SW 1271 (cell line): ENCODE measurements at regions not wholly inside any gene's neighbourhood (a gene's known extent, or its start where the extent isn't known, plus 50 kb on each side); places are given as distances from the start of the nearest gene placed in this dataset.
"Not testable (repeated sequence)": the region's sequence is repeated elsewhere in the genome, so short reads cannot be mapped to it uniquely, and the experiment has no call there.

Source experiments
- DNase-seq, 2 experiments: peaks; one replicate each; lab custom pipeline; 2025; lab: John Stamatoyannopoulos, UW

DNA sequence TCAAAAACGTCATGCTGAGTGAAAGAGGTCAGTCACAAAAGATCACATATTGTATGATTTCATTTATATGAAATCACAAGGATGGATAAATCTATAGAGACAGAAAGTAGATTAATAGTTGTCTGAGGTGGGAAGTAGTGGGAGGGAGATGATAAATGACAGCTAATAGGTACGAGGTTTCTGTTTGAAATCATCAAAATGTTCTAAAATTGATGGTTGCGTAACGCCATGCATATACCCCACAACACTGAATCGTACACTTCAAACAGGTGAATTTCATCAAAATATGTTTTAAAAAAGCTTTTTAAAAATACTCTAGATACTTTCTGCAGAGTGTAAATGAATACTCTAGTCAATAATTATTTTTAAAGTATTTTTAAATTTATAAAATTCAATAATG, 303.0 kb upstream of the STAC start:
- DNase-seq = no peak

DNA sequence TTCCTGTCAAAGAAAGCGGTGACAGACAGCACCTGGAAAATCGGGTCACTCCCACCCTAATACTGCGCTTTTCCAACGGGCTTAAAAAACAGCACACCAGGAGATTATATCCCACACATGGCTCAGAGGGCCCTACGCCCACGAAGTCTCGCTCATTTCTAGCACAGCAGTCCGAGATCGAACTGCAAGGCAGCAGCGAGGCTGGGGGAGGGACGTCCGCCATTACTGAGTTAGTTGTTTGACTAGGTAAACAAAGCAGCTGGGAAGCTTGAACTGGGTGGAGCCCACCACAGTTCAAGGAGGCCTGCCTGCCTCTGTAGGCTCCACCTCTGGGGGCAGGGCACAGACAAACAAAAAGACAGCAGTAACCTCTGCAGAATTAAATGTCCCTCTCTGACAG, 297.3 kb upstream of the STAC start:
- not testable (repeated sequence) for DNase-seq

DNA sequence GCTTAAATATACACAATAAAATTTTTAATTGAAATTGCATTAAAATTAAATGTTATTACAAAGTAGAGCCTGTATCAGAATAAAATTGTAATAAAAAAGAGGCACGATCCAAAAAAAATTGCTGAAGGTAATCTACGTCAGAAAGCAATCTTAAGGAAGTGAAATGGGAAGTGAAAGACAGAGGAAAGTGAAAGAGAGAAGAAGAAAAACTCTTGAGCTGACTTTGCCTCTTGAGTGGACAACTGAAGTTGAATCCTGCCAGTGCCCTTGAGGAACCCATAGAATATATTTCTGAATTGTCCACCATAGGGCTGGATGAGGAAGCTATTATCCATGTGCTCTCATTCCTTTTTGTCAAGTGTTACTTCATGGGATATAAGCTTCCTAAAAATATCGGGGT, 285.1 kb upstream of the STAC start:
- no peak for DNase-seq

DNA sequence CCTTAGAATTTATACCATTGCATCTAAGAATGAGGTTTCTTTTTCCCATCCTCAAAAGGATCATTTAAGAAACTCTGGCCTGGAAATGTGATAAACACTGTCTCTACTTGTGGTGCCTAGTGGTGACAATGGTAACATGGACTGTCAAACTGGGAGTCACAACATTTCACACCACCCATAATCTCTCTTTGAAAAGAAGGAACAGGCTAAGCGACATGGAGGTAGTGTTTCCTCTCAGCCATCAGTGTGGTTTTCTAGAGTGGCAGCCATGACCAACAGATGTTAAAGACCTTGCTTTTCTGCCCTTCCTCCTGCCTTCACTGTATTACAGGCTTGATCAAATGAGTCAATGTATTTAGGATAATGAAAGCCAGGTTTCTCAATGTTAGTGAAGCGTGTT, 283.1 kb upstream of the STAC start:
- no peak for DNase-seq

DNA sequence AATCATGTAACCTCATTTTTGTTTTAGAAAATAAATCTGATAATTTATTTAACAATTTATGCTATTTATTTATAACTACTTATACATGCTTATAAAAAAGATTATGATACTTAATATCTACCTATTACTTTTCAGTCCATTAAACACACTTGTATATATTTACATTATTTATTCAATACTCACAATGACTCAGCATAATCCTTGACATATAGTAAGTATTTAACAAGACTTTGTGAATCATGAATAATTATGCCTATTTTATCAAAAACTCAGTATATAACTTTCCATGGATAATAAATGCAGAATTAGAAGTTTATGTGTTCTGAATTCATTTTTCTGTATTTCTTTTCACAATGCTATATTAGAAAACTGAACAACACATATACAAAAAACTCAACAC, 266.0 kb upstream of the STAC start:
- no peak for DNase-seq

DNA sequence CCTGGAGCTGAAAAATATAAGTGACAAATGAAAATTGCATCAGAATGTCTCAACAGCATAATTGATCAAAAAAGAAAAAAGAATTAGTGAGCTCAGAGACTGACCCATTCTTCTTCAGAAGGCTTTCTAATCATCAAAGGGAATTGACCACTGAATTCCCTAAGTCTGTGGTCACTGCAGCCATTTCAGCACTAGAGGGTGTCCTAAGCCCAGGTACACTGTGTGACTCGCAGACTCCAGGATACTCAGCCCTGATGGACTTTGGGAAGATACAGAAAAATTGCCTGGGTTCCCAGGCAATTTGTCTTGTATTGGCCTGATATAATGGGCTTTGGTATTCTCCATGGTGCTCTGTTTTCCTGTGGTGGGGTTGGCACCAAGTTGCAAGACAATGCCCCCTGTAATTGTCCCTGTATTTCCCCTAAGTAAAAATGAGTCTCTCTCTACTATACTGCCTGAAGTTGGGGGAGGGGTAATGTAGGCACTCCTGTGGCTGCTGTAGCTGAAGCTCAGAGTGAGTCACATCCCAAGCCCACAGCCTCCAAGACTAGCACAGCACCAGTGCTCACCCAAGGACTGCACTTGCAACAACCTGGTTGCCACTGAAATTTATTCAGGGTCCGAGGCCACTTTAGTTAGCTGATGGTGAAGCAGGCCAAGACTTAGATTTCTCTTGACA, 256.0 kb upstream of the STAC start:
- peak in 1 of 2 experiments; percentile 69 for DNase-seq

DNA sequence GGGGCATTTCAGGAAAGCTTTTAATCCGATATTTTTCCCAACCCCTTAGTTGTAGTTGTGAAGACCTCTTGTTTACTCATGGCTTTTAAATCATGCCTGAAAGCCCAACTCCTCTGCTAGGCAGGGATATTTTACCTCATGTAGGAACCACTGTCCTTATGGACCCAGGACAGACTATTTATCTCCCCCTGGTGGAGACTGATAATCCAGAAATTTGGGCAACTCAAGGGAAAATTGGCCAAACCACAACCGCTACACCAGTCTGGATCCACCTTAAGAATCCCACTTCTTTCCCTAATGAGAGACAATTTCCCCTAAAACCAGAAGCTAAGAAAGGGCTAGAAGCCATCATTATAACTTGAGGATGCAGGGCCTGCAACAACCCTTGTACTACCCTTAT, 248.1 kb upstream of the STAC start:
- no peak for DNase-seq

DNA sequence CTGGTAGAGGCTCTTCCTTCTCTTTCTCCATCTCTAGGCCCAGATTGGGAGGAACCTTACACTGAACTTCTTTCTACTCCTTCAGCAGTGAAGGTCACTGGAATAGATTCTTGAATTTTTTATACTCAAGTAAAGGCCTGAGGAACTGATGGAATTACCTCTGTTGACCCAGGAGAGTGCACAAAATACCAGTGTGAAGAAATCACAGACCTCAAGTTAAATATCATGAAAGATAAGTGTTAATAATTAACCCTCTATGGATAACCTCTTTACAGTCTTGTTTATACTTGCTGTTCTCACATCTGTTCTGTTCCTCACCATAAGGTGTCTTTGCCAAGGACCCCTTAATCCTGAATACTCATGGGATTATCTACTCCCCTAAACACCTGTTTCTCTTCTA, 244.4 kb upstream of the STAC start:
- no peak for DNase-seq

DNA sequence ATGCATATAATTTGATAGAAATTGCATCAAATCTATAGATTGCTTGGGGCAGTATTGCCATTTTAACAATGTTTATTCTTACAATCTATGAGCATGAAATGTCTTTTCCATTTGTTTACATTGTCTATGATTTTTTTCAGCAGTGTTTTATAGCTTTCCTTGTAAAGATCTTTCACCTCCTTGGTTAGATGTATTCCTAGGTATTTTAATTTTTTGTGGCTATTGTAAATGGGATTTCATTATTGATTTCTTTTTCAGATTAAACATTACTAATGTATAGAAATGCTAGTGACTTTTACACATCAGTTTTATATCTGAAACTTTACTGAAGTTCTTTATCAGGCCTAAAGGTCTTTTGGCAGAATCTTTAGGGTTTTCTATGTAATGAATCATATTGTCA, 237.6 kb upstream of the STAC start:
- no peak for DNase-seq

DNA sequence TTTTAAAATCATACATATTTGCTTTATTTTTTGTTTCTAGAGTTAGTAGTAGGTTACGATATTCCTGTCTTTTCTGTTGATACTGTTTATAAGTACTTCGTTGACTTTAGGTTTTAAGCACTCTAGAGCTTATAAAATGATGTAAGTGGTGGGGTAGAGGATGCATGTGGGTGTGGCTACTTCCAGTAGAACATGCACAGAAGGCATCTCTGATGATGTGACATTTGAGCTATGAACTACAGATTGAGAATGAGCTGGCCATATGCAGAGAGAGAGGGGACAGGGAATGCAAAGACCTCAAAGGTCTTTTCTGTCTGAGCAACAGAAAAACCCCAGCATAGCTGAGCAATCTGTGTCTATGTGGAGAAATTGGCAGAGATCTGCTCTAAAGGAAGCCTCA, 233.9 kb upstream of the STAC start:
- no peak for DNase-seq

DNA sequence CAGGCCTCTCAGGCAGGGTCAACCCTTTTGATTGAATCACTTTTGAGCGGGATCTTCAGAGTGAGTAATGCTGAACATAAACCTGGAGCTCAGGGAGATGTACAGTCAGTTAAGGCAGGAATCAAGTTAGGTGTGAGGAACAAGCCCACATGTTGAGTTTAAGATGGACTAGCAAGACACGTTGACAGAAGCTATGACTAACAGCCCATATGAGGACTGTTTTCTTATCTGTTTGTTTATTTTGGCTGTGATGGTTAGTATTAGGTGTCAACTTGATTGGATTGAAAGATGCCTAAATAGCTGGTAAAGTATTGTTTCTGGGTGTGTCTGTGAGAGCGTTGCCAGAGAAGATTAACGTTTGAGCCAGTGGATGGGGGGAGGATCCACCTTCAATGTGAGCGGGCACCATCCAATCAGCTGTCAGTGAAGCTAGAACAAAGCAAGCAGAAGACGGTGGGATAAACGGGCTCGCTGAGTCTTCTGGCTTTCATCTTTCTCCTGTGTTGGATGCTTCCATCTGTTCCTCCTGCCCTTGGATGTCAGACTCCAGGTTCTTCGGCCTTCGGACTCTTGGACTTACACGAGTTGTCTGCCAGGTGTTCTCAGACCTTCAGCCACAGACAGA, 232.3 kb upstream of the STAC start:
- DNase-seq = no peak

DNA sequence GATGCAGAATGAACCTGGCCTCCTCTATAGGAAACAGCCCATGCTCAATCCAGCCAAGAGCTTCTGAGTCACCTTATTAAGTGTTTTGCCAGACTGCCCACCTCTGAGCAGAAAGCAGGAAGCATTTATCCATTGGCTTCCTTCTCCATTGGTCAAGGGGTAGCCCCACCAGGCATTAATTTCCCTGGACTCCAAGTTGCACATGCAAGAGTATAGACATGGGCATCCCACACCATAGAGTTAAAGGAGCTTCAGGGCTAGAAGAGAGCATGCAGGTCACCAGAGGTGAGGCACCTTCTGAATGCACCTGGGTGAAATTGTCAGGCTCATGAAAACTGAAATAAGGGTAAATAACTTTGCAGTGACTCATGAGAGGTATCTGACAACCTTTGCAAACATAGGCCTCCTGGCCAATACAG, 230.8 kb upstream of the STAC start:
- DNase-seq = no peak

DNA sequence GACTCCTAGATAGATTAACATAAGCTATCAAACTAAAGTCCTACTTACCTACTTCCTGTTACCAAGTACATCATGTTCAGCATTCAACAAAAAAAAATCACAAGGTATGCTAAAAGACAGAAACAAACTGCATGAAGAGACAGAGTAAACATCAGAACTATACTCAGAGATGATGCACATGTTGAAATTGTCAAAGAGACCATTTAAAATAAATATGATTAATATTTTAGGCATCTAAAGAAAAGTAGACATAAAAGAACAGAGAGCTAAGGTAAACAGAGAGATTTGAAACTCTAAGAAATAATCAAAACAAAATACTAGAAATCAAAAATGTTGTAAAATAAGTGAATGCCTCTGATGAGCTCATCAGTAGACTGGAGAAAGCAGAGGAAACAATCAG, 224.8 kb upstream of the STAC start:
- DNase-seq = no peak

DNA sequence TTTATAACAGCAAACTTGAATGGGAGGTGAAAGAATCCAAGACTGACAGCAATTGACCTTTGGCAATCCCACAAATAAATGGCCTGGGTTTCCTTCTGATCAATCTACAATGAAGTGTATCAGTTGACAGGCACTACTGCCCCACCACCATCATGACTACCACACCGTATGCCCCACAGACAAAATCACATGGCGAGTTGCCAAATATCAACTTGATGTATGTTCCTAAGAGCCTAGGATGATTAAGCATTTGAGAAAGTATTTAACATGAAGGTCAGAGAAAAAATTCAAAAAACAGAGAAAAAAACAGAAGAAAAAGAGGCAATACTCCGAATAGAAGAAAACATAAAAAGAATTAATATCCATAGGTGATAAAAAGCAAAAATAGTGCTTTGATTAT, 215.9 kb upstream of the STAC start:
- DNase-seq = no peak

DNA sequence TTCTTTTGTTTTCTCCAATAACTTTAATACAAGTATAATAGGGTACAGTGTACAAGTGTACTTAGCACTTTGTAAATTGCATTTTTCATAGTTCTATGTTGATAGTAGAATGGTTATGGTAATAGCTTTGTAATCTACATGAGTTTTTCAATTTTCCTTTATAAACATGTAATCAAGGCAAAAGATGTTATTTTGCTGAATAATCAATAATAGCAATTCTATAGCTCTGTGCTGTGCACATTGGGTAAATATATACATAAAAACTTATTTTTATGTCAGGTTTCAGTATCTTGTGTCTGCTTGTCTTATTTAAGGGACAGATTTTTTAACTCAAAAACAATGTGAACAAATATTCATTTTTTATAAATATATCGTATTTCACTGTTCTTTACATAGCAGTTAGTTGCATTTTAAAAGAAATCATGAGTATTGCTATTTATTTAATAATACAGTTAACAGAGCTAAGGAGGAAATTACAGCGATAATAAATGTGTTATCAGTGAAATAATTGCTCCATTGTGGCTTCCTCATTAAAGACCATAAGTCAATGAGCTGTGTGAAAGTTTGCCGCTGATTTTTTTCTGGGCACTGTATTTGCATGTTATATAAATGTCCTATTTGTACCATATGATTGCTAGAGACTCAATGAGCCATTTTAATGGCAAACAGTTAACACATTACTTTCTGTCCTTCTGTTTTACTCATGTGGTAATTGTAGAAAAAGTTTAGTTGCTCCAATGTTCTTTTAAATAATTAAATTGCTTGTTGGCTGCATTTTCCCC, 214.6 kb upstream of the STAC start:
- DNase-seq = no peak

DNA sequence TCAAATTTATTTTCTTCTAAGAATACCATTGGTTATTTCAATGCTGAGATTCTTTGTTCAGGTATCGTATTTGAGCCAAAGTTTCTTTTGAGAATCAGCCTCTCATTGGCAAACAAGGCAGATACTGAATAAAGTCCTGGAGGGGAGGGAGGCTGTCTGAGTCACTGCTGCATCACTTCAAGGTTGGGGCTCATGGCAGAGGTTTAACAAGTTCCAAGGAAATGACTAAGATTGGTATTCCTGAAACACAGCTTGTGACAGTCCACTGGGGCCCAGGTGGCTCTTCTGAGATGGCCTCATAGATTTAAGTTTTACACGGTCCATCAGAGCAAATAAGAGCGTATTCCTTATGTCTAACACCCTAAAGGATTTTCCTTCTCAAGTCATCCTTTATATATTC, 213.8 kb upstream of the STAC start:
- DNase-seq = peak; percentile 60 to 89

DNA sequence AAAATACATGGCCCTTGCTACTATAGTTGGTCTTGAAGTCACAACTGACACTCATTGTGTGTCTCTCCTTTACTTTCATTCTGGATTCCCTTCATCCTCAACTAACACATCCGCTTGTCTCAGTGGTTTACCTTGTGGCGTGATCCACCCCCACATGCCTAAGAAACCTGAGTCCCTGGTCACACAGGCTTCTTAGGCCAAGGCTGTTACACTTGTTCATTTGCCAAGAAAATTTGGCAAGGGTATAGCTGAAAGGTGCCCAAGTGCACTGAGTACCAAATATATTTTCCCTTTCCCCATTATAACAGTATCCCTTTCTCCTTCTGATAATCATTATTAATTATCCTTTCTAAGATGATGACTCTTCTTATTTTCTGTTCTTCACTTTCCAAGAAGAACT, 207.6 kb upstream of the STAC start:
- no peak for DNase-seq

DNA sequence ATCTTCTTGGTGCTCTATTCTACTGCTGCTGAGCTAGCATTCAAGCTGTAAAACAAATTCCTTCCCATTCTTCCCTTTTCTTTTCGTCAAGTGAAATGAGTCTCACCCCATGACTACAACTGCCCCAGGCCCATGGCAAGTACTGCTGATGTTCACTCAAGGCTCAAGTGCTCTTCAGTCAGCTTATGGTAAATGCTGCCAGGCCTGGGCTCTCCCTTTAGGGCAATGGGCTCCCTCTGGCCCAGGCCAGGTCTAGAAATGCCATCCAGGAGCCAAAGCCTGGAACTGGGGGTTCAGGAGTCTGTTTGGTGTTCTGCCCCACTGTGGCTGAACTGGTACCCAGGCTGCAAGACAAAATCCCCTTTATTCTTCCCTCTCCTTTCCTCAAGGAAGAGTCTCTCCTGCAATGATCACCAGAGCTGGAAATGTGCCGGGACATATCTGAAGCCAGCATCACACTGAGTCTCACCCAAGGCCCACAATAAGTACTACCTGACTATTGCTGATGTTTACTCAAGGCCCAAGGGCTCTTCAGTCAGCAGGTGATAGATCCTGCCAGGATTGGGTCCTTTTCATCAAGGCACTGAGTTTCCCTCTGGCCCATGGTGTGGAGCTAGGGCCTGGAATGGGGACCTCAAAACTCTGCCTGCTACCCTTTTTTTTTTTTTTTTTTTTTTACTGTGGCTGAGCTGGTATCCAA, 205.0 kb upstream of the STAC start:
- no peak for DNase-seq

DNA sequence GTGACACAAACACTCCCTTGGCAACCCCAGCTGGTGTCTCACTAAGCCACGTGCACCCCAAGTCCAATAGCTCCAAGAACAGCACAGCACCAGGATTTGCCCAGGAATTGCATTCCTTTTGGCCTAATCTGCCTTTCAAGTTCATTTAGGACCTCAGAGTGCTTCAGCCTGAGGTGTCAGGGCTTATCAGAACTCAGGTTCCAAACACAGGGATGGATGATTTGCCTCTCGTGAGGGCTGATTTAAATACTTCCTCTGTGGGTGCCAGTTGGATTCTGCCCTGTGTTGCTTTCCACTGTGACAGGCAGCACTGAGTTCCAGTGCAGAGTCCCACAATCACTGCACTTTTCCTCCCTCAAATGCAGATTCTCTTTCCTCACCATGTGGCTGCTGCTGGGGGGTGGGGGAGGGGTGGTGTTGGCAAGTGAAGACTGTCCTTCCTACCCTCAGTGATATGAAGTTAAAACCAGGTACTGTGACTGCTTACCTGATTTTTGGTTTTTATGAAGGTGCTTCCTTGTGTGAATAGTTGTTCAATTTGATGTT, 204.3 kb upstream of the STAC start:
- no peak for DNase-seq

DNA sequence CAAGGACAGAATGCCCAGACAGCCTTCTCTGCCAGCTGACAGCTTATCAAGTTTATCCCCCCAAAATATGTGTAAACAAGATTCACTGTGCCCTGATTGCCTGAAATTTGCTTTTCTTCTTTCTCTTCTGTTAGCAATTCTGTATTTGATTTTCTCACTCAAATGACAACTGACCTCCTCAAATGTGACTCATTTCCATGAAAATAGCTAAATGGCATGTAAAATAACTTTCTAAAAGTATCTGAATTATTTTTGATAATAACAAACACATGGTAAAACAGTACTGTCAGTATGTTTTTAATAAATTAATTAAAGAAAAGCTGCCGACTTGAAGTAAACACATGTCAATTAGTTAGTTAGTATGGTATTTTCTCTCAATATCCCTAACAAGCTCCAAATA, 202.3 kb upstream of the STAC start:
- DNase-seq = no peak

DNA sequence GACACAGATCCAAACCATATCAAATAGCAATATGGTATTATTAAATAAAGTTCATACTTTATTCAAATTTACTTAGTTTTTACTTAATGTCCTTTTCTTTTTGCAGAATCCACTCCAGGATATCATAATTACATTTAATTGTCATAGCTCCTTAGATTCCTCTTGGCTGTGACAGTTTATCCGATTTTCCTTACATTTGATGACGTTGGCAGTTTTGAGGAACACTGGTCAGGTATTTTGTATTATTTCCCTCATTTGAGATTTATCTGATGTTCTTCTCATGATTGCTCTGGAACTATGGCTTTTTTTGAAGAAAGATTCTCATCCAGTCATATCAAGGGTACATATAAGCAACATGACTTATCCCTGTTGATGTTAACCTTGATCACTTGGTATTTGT, 198.3 kb upstream of the STAC start:
- no peak for DNase-seq

DNA sequence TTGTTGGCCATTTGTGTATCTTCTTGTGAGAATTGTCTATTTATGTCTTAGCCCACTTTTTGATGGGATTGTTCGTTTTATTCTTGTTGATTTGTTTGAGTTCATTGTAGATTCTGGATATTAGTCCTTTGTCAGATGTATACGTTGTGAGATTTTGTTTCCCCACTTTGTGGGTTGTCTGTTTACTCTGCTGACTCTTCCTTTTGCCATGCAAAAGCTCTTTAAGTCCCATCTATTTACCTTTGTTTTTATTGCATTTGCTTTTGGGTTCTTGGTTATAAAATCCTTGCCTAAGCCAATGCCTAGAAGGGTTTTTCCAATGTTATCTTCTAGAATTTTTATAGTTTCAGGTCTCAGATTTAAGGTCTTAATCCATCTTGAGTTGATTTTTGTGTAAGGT, 193.1 kb upstream of the STAC start:
- DNase-seq = not testable (repeated sequence)

DNA sequence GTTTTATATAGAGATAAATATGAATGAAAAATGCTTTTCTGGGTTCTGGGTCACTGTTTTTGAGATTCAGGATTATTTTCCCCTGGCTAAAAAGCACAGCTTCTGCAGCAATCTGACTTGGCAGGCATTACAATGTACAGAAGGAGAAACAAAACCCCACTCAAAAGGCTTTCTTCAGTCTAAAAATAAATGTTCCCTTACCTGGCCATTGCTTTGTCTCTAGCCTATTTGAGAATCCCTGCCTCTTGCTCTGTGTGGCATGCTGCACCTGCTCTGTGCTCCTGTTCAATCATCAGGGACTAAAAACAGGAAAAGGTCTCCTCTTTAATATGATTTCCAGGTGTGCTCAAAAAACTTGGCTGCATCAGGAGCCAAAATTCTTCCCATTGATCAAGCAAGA, 187.4 kb upstream of the STAC start:
- no peak for DNase-seq
